ENCODE measurements at regions not wholly inside any gene's neighbourhood (a gene's known extent, or its start where the extent isn't known, plus 50 kb on each side); places are given as distances from the start of the nearest gene placed in this dataset.

GRCh38 chr15:66641485-66642315 is 60.3 kb upstream of the SMAD6 start:
- Histone ChIP-seq H3K27me3 (ENCODE audit: insufficient read depth) (no peaks in the 10 kb centered on the region), H4K20me1 (ENCODE audit: insufficient read depth) (no peaks in the 10 kb centered on the region), H3K9me2 (no peaks in the 10 kb centered on the region), H3K9me3 (no peaks in the 10 kb centered on the region), H3K4me2 (no peak overlapping the region), H3F3A (replicated peaks; ENCODE audit: insufficient read depth) (no peaks in the 10 kb centered on the region), H3K36me3 (replicated peaks in 1 of 2; ENCODE audit: control insufficient read depth in 1 of 2, insufficient read depth in 2 of 2, low read length in 1 of 2) (no peaks in the 10 kb centered on the region), H3K9ac (no peak overlapping the region), H3K4me3 (ENCODE audit: low read depth in 2 of 2, low read length in 1 of 2) (no peak overlapping the region), H3K79me2 (ENCODE audit: insufficient read depth) (no peaks in the 10 kb centered on the region), H3K27ac (ENCODE audit: low read depth in 2 of 2, low read length in 1 of 2) (no peak overlapping the region), H2AFZ (ENCODE audit: low read depth) (no peak overlapping the region), H3K4me1 (ENCODE audit: control insufficient read depth in 1 of 2, insufficient read depth in 2 of 2, low read depth in 1 of 2, low read length in 1 of 2) (peaks cover 5 to 9% of the 10 kb centered on the region in 2 experiments; a peak in 2 of 4 replicates)
- POLR2A ChIA-PET = no interaction called here
- no peak for TF ChIP-seq CTCF (IDR thresholded peaks at IDR 0.05)
- TF ChIP-seq CHD2 (IDR thresholded peaks at IDR 0.05; ENCODE audit: low read length, partially characterized antibody) = no peak
- no peak for TF ChIP-seq GABPA (IDR thresholded peaks at IDR 0.05; ENCODE audit: low read depth)
- no peak for TF ChIP-seq SIN3A (IDR thresholded peaks at IDR 0.05; ENCODE audit: borderline replicate concordance, low read depth, low read length)
- TF ChIP-seq, protein P1, sequence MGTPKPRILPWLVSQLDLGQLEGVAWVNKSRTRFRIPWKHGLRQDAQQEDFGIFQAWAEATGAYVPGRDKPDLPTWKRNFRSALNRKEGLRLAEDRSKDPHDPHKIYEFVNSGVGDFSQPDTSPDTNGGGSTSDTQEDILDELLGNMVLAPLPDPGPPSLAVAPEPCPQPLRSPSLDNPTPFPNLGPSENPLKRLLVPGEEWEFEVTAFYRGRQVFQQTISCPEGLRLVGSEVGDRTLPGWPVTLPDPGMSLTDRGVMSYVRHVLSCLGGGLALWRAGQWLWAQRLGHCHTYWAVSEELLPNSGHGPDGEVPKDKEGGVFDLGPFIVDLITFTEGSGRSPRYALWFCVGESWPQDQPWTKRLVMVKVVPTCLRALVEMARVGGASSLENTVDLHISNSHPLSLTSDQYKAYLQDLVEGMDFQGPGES (IDR thresholded peaks at IDR 0.05; ENCODE audit: low read depth, low read length) = no peak
- TF ChIP-seq MEF2A (IDR thresholded peaks at IDR 0.05; ENCODE audit: borderline replicate concordance, low read depth) = no peak
- TF ChIP-seq FOSL2 (IDR thresholded peaks at IDR 0.05; ENCODE audit: borderline replicate concordance, low read depth) = no peak
- TF ChIP-seq, protein P2, sequence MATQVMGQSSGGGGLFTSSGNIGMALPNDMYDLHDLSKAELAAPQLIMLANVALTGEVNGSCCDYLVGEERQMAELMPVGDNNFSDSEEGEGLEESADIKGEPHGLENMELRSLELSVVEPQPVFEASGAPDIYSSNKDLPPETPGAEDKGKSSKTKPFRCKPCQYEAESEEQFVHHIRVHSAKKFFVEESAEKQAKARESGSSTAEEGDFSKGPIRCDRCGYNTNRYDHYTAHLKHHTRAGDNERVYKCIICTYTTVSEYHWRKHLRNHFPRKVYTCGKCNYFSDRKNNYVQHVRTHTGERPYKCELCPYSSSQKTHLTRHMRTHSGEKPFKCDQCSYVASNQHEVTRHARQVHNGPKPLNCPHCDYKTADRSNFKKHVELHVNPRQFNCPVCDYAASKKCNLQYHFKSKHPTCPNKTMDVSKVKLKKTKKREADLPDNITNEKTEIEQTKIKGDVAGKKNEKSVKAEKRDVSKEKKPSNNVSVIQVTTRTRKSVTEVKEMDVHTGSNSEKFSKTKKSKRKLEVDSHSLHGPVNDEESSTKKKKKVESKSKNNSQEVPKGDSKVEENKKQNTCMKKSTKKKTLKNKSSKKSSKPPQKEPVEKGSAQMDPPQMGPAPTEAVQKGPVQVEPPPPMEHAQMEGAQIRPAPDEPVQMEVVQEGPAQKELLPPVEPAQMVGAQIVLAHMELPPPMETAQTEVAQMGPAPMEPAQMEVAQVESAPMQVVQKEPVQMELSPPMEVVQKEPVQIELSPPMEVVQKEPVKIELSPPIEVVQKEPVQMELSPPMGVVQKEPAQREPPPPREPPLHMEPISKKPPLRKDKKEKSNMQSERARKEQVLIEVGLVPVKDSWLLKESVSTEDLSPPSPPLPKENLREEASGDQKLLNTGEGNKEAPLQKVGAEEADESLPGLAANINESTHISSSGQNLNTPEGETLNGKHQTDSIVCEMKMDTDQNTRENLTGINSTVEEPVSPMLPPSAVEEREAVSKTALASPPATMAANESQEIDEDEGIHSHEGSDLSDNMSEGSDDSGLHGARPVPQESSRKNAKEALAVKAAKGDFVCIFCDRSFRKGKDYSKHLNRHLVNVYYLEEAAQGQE (IDR thresholded peaks at IDR 0.05; ENCODE audit: low read depth, low read length) = no peak
- TF ChIP-seq RXRA (IDR thresholded peaks at IDR 0.05; ENCODE audit: borderline replicate concordance, low read depth) = no peak
- TF ChIP-seq YY1 (IDR thresholded peaks at IDR 0.05; ENCODE audit: low read depth) = no peak
- TF ChIP-seq ELF1 (IDR thresholded peaks at IDR 0.05) = no peak
- TF ChIP-seq FOXM1 (IDR thresholded peaks at IDR 0.05; ENCODE audit: low read depth) = no peak
- 89% methylated on average over 4 of the region's 5 CpGs for WGBS (ENCODE audit: low lambda C conversion rate)
- CTCF ChIA-PET = interaction anchor here (1.2 kb wide), 1 partner anchor 23 kb away, joined by 3 read pairs; no protein-coding TSS in a partner anchor
- no peak for DNase-seq

Data from SK-N-SH (cell line).